ENCODE measurements at regions not wholly inside any gene's neighbourhood (a gene's known extent, or its start where the extent isn't known, plus 50 kb on each side); places are given as distances from the start of the nearest gene placed in this dataset.
"Not testable (repeated sequence)": the region's sequence is repeated elsewhere in the genome, so short reads cannot be mapped to it uniquely, and the experiment has no call there.

- not testable (repeated sequence) for DNase-seq
These were observed 63.3 kb upstream of the CEP78 start for GRCh38 chr9:78172610-78173009.

GRCh38 chr9:78171651-78172050 is 64.2 kb upstream of the CEP78 start:
- no peak for DNase-seq

GRCh38 chr9:78169125-78169524 is 66.8 kb upstream of the CEP78 start:
- DNase-seq: no peak

GRCh38 chr9:78167356-78167755 is 68.5 kb upstream of the CEP78 start:
- peak; percentile 93 for DNase-seq

- DNase-seq: no peak
These were observed 72.0 kb upstream of the CEP78 start for GRCh38 chr9:78163834-78164233.

GRCh38 chr9:78158286-78158685 is 77.6 kb upstream of the CEP78 start:
- no peak for DNase-seq

GRCh38 chr9:78150983-78151356 is 84.9 kb upstream of the CEP78 start:
- no peak for DNase-seq

- DNase-seq: no peak
These were observed 85.4 kb upstream of the CEP78 start for GRCh38 chr9:78150312-78150982.

GRCh38 chr9:78149702-78150291 is 86.1 kb upstream of the CEP78 start:
- DNase-seq: no peak

- DNase-seq: no peak
These were observed 89.6 kb upstream of the CEP78 start for GRCh38 chr9:78146241-78146640.

- no peak for DNase-seq
These were observed 91.1 kb upstream of the CEP78 start for GRCh38 chr9:78144663-78145377.

- DNase-seq: no peak
These were observed 91.9 kb upstream of the CEP78 start for GRCh38 chr9:78144008-78144381.

- no peak for DNase-seq
These were observed 92.4 kb upstream of the CEP78 start for GRCh38 chr9:78143281-78144007.

- not testable (repeated sequence) for DNase-seq
These were observed 93.6 kb upstream of the CEP78 start for GRCh38 chr9:78142264-78142663.

- peak; percentile 20 for DNase-seq
These were observed 102.1 kb upstream of the CEP78 start for GRCh38 chr9:78133751-78134150.

- peak; percentile 41 for DNase-seq
These were observed 101.1 kb upstream of the GNAQ start for GRCh38 chr9:78132701-78133058.

GRCh38 chr9:78131969-78132700 is 100.5 kb upstream of the GNAQ start:
- peak; percentile 5 for DNase-seq

- DNase-seq: no peak
These were observed 99.2 kb upstream of the GNAQ start for GRCh38 chr9:78130853-78131252.

GRCh38 chr9:78130004-78130403 is 98.4 kb upstream of the GNAQ start:
- peak; percentile 58 for DNase-seq

GRCh38 chr9:78127279-78128225 is 95.9 kb upstream of the GNAQ start:
- no peak for DNase-seq

GRCh38 chr9:78123808-78124207 is 92.2 kb upstream of the GNAQ start:
- DNase-seq: no peak

- peak; percentile 7 for DNase-seq
These were observed 91.0 kb upstream of the GNAQ start for GRCh38 chr9:78122631-78123030.
